ENCODE measurements at regions not wholly inside any gene's neighbourhood (a gene's known extent, or its start where the extent isn't known, plus 50 kb on each side); places are given as distances from the start of the nearest gene placed in this dataset.

DNA sequence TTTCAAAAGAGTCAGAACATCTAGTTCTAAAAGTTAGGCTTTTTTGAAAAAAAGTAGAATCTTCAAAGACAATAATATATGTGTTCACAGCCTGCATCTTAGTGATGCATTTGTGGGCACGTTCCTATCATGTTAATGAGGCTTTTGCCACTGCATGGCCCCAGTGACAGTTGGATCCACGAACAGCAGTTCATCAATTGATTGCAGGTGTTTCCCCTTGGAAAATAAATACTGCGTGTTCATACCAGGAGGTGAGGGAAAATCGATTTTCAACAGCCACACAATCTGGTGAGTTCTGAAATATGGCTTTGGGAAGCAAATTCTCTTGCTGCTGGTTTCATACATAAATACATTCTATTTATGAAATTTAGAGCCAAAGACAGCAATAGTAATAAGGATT lies 343.8 kb upstream of the SLC10A2 start:
- DNase-seq (ENCODE audit: low read depth) = no peak

DNA sequence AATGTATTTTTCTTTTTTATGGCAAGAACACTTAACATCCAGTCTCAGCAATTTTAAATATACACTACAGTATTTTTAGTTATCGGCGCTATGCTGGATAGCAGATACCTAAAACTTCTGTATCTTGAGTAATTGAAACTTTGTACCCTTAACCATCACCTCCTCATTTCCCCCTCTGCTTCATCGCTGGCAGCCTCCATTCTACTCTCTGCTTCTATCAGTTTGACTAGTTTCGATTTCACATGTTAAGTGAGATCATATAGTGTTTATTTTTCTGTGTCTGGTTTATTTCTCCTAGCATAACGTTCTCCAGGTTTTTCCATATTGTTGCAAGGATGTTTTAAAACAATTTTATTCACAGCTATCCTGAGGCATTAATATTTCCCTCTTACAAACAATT lies 340.8 kb upstream of the SLC10A2 start:
- no peak for DNase-seq (ENCODE audit: low read depth)

DNA sequence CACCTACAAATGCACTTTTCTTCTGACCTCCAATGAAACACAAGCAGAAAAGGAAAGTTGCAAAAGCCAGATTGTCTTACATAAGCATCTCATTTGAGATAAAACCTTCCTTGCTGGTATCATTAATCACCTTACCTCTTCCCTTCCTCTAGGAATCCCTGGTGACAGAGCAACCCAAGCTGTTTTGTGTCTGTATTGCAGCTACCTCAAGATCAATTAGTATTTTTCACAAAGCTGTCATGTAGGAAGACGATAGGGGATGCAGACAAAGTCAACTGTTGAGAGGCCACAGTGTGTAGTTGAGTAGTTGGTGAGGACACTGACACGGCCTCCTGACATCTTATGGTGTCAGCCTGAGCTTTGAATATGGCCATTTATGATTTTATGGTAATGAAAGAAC lies 339.1 kb upstream of the SLC10A2 start:
- no peak for DNase-seq (ENCODE audit: low read depth)

DNA sequence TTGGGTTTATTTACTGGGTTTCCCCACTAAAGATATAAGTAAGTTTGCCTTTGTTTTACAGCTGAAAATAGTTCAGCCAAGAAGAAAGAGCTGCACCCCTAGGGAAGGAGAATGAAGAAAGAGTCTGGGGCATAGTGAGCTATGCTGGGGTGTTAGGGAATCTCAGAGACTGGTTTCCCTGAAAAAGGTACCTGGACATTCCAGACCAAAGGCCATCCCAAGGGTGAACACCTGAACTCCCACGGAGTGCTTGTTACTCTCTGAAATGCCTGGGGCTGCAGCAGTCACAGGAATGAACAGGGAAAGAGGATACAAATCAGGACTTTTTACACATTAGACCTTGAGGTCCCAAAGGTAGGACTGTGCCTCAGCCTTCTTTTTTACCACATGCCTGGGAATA lies 337.6 kb upstream of the SLC10A2 start:
- DNase-seq (ENCODE audit: low read depth) = no peak

DNA sequence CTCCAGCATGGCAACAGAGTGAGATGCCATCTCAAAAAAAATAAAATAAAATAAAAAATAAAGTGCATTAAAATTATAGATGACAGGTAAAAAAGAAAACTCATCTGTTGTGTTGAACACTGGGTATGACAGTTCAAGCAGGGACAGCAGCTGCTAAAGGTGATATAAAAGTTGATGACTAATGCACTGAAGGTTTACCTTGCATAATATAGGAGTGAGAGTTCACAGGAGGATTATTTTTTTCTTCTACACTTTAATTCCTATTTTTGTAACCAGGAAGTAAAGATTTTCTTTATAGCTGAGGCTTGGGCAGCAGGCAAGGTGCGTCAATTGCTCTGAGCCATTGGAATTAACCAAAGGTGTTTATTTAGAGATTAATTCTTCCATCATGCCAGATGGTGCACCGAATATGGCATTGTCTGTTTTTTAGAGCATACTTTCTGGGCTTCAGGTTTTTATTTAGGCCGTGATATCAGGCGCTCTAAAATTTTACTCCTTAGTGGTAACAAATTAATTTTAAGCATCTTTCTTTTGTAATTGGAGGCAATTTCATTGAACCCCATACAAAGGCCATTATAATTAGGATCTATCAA lies 337.0 kb upstream of the SLC10A2 start:
- no peak for DNase-seq (ENCODE audit: low read depth)

DNA sequence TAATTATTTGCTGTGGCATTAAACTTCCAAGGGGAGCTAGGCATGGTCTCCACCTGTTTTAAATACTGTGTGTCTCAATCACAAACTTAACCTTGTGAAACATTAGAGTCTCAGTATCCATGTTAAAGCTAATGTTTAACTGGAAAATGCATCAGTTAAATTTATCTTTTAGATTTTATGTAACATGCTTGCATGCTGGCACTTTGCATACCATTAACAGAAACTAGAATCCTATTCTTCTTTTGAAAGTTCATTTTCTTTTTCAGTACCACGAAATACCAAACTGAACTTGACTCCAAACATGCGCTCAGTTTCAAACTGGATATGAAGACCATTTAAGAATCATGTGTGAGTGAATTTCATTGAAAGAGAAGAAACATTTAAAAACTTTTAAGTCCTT lies 328.9 kb upstream of the SLC10A2 start:
- DNase-seq (ENCODE audit: low read depth) = no peak

DNA sequence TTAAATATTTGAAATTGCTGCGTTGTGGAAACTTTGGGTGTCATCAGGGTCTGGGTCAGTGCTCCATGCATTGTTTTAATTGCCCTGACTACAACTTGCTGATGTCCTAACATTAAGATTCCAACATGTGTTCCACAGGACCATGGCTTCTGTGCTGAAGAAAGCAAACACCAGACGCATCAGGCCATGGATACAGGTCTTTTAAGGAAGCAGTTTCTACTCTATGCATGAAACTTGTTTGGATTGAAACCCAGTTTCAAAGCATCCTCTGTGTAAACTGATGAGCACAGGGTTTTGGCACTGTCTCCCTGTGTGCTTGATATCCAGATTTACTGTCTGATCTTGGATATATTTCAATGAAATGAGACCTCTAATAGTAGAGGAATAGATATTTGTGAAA lies 328.4 kb upstream of the SLC10A2 start:
- no peak for DNase-seq (ENCODE audit: low read depth)

DNA sequence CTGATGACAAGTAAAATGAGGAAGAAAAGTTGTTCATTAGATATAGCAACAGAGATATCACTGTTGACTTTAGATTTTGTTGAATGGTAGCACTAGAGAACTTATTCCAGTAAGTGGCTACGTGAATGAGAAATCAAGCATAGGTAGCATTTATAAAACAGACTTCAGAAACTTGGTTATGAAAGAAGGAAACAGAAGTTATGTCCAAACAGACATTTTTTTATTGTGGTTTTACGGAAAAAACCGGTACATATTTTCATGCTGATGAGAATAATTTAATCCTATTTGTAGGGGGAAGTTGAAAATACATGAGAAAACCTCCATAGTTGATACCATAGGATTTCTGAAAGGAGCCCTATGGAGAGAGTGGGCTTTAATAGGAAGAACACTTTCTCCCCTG lies 325.7 kb upstream of the SLC10A2 start:
- DNase-seq (ENCODE audit: low read depth) = no peak

DNA sequence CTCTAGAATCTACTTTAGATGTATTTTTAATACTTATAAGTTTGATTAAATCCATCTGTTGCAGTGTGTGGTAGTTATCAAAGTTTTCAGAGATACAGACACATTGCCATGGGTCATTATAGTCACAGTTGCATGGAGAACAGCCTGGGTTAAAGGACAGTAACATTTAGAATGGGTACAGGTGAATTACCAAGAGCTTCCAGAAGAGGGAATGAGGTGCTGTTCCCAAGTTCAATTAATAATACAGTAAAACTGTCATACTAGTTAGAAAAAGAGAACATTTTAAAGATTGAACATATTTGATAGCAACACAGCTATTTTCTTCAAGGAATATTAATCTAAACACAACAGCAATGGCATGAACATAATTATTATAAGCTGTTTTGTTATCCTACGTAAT lies 322.6 kb upstream of the SLC10A2 start:
- no peak for DNase-seq (ENCODE audit: low read depth)

DNA sequence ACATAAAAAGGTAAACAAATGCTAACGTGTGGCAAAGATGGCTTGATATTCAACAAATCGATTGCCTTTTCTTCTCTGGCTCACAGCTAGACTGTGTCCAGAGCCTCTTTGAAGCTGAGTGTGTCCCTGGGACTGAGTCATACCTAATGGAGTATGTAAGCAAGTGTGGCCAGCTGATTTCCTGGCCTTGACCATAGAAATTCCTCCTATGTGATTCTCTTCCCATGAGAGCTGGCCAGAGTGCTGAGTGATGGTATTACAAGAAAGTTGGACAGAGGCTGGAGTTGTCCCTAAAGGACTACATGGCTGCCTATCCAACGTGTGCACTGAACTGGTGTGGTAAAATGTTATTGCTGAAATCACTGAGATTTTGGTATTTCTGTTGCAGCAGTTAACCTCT lies 320.1 kb upstream of the SLC10A2 start:
- DNase-seq (ENCODE audit: low read depth) = no peak

DNA sequence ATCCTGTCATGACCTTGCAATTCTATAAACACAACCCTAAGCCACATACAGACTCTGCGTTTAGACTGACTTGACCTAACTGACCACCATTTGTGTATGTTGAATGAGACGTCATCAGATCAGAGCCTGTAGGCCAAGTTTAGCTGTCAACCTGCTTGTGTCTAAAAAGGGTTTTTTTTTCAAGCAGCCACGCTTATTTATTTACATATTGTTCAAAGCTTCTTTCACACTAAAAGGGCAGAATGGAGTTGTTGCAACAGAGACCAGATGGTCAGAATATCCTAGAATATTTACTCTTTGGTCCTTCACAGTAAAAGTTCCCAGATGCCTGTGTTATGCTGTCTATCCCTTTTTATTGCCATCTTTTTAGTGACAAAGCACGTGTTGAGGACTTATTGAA lies 307.7 kb upstream of the SLC10A2 start:
- DNase-seq (ENCODE audit: low read depth) = no peak

DNA sequence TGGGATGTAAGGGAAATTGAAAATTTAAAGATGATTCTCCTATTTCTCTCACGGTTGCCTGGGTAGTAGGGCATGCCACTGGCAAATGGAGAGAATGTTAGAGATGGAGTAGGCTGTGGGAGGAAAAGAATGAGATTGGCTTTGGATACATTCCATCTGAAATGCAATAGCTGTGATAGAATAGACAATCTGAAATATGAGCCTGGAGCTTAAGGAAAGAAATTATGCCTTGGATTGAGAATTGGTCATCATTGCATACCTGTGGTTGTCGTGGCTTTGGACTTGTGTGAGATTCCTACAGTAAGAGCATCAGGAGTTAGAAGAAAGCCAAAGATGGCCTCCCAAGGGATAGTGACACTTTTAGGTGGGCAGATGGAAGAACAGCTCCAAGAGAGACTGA lies 305.1 kb upstream of the SLC10A2 start:
- no peak for DNase-seq (ENCODE audit: low read depth)

DNA sequence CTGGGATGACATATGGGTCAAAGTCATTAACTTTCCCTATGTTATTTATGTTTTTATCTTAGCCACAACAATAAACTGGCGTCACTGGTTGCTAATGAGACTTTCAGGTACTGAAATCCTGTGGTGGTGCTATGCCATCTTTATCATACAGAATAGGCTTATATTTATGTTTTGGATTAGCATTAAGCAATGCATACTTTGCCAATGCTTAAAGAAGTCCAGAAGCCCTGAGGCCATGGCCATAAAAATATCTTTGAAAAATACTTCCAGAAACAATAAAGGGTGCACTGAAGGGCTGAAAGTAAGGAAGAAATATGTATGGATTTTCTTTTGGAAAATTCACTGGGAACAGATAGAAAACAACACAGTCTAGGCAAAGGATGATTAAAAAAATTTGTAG lies 304.6 kb upstream of the SLC10A2 start:
- no peak for DNase-seq (ENCODE audit: low read depth)

DNA sequence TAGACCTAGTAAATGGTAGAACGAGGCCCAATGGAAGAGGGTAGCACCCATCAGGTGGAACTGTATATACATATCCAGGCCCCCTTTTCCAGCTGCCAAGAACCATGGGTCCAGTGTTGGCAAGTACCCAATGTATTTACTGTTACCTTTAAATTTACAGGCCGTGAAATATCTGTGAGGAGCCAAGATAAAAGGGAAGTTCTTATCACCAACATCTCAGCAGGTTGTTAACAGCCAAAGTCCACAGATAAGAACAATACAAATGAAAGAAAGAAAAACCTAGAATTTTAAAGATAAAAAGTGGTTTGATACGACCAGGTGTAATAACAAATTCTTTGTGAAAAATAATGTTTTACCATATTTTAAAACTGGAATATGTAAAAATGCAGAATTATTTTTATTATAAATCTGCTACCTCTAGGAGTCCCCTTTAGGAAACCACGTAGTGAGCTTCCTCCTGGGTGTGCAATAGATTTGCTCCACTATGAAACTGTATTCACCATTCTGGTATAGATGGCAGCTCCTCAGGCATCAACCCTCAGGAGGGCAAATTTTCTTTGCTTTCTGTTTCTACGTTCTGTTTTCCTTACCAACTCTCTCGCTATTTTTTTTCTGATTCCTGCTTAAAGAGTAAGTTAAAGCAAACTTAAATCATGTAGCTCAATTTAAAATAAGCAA lies 292.2 kb upstream of the SLC10A2 start:
- no peak for DNase-seq (ENCODE audit: low read depth)

DNA sequence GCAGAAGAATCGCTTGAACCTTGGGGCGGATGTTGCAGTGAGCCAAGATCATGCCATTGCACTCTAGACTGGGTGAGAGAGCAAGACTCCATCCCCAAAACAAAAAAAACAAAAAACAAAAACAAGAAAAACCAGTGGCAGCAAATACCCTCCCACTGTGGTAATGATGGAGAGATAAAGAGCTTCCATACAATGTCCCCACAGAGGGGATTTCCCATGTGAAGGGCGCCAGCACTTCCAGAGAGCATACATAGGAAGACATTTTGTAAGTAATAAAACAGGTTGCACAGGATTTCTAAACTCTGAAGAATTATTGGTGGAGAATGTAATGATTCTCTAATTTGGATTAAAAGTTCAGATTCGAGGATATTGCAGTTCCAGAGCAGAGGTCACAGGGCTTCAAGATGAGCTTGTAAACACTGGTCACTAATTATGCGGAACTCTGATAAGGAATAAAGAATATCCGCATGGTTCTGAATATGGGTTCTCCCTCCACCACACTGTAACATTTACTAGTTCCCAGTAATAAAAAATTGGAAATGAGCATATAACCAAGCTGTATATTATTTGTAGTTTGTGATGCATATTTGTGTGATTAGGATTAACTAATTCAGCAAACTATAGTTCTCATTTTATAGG lies 290.1 kb upstream of the SLC10A2 start:
- no peak for DNase-seq (ENCODE audit: low read depth)

DNA sequence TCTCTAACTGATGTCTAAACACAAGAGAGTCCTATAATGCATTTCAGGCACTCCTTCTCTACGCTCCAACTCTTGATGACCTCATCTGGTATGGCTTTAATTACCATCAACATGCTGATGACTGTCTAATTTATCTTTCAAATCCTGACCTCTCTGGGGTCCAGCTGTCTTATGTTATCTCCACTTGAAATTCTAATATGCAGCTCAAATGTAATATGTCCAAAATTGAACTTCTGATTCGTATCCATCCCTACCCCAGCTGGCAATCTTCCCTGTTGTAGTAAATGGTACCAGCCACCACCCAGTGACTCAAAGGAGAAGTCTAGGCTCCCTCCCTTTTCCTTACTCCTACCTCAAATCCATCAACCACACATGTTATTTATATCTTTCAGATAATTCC lies 288.0 kb upstream of the SLC10A2 start:
- DNase-seq (ENCODE audit: low read depth) = no peak

DNA sequence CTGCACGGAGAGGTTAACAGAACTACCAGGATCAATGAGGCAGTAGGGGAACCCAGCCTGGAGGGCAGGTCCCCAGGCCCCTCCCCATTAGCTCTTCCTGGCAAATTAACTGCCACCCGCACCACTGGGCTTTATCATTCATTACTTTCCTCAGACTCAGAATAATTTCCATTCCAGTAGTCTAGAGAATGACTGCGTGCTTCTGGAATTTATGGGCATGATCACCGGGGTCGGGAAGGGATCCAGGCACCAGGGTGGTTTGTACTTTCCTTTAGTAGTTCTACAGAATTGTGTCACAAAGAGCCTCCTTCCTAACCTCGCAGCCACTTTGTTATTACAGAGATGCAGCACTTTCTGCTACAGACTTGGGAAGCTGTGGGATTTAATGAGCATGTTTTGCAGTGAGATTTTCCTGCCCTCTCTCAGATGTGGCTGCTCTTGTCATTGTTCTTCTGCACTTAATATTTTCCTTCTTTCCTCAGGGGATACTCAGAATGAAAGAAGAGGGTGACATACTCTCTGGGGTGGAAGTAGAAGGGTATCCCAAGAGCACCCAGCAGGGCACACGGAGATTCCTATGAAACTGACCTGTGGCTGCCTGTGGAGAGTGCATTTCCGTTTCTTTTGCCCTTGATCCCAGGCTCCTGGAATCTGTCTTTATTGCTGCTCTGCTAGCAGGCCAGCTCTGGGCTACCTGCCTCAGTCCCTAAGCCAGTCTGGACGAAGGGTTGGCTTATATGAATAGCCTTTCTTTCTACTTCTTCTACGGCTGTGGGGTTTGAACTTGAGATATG lies 285.0 kb upstream of the SLC10A2 start:
- DNase-seq (ENCODE audit: low read depth) = no peak

DNA sequence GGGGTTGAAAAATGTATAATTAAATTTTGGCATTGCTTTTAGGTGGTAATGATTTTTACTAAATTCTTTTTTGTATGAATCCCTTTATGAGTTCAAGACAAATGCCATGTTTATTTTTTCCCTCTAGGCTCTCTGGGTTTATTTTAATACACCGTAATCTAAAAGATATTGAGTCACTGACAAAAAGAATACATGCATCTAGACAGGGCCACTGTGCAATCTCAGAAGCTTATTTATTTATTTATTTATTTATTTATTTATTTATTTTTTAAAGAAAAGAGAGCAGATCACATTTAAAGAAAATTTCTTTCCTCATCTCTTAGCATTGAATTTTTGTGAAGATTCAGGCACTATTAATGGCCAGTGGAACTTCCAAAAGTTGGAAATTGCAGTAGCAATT lies 283.9 kb upstream of the SLC10A2 start:
- DNase-seq (ENCODE audit: low read depth) = no peak

DNA sequence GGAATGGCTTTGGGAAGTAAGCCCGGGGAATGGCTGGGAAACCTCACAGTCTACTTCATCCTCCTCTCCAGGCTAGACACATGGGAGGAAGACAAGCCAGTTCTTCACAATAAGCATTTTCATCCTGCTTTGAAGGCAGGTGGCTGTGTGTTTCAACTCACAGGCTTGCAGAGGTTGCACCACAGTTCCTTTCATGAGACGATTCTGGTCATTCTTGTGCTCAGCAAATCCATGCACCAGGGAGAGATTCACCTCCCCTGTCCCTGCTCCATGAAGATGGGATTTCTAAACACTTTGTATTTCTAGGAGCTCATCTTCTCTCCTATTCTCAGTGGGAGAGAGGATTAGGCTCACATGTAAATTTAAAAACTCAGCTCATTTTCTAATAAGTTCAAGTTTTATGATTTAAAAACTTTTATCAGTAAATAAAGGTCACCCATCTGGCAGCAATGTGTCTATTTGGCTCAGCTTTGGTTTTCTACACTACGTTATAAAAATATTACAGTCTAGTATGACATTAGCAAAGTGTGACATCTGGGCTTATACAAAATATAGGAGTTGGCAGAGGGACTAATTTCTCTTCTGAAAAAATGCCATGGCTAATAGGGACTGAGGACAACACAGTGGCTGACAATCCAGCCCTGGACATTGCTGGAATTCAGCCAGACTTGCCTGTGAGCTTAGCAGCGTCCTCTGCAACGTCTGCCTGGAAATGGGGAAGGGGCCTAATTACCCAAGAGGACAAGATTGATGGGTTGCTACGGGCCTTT lies 283.2 kb upstream of the SLC10A2 start:
- DNase-seq (ENCODE audit: low read depth) = no peak

DNA sequence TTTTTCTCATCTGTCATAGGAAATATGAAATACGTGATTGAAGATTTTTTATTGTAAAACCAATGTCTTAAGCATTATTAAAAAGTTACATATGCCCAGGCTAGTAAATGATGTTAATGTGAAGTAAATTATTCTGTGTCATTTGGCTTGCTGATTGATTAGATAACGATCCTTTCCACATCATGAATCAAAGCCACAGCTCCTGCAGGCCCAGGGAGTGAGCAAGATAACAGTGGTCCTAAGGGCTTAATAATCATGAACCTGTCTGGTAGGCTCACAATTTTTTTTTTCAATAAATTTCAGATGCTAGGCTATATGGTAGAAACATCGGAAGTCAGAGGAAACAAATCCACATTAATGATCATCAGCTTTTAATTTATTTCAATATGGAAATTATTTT lies 269.0 kb upstream of the SLC10A2 start:
- no peak for DNase-seq (ENCODE audit: low read depth)

DNA sequence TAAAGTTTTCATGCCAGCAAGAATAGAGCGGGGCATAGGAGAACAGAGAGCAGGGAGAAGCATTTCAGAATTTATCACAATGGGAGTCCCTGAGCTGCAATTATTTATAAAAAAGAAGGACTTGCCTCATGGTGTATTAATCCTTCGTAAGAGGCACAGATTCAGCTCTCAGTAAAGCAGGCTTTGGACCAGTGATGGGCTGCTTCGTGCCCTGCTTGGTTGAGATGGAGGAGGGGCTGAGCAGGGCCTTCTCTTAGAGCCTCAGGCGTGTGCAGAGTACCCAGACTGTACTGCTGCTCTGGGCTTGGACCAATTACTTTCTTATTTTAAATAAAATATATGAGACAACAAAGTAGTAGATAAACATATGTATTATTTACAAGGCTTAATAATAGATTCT lies 265.7 kb upstream of the SLC10A2 start:
- no peak for DNase-seq (ENCODE audit: low read depth)

DNA sequence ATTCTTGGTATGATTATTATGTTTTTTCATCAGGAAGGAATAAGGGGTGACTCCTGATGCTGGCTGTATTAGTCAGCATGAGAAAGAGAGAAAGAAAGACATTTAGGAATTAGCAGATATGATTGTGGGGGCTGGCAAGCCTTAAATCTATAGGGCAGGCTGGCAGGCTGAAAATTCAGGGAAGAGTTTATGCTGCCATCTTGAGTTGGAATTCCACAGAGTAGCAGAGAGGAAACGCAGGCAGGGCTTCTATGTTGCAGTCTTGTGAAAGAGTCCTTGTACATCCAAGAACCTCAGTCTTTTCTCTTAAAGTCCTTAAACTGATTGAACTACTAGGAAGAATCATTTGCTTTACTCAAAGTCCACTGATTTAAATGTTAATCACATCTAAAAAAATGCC lies 262.7 kb upstream of the SLC10A2 start:
- DNase-seq (ENCODE audit: low read depth) = no peak

All from activated T-helper 1 cell treated with Interleukin-2 at 50 U/mL for 16 hours (primary cell).